Fibroblast of villous mesenchyme (primary cell): ENCODE measurements at regions not wholly inside any gene's neighbourhood (a gene's known extent, or its start where the extent isn't known, plus 50 kb on each side); places are given as distances from the start of the nearest gene placed in this dataset.

Experiments used
- DNase-seq: peaks from one replicate; pipeline ENCODE4 v3.0.0-alpha.2; 2010; ENCODE audit warnings: low read depth
- H3K4me3 ChIP-seq: 2 replicates; pipeline ENCODE4 v1.5.1; 2011; ENCODE audit warnings: low read depth, mild to moderate bottlenecking, low read length
- CTCF ChIP-seq: IDR thresholded peaks from 2 replicates; pipeline ENCODE4 v1.5.1; 2012; ENCODE audit warnings: low read depth, mild to moderate bottlenecking, low read length; ENCODE audit not compliant: insufficient read depth

- TF ChIP-seq CTCF, result no peak
- DNase-seq, result no peak
- no peak overlapping the region for H3K4me3 ChIP-seq
Observed at GRCh38 chr3:190746531-190746930, 116.0 kb downstream of the GMNC start.

GRCh38 chr3:190741788-190742187 is 120.7 kb downstream of the GMNC start:
- DNase-seq, result no peak
- no peak overlapping the region for H3K4me3 ChIP-seq
- no peak for TF ChIP-seq CTCF

- no peak for DNase-seq
- TF ChIP-seq CTCF, result no peak
- no peak overlapping the region for H3K4me3 ChIP-seq
Observed at GRCh38 chr3:190739641-190740185, 122.8 kb downstream of the GMNC start.

GRCh38 chr3:190738636-190739155 is 123.8 kb downstream of the GMNC start:
- no peak for DNase-seq
- TF ChIP-seq CTCF, result no peak
- no peak overlapping the region for H3K4me3 ChIP-seq

GRCh38 chr3:190737446-190737845 is 125.0 kb downstream of the GMNC start:
- TF ChIP-seq CTCF, result no peak

GRCh38 chr3:190734490-190734889 is 128.0 kb downstream of the GMNC start:
- DNase-seq, result no peak
- no peak overlapping the region for H3K4me3 ChIP-seq
- no peak for TF ChIP-seq CTCF

More at GRCh38 chr3:190737446-190737845, 125.0 kb downstream of the GMNC start:
- DNase-seq, result no peak
- no peak overlapping the region for H3K4me3 ChIP-seq

- DNase-seq, result no peak
- H3K4me3 ChIP-seq, result no peak overlapping the region
- no peak for TF ChIP-seq CTCF
Observed at GRCh38 chr3:190733591-190734146, 128.8 kb downstream of the GMNC start.
